ENCODE measurements at regions not wholly inside any gene's neighbourhood (a gene's known extent, or its start where the extent isn't known, plus 50 kb on each side); places are given as distances from the start of the nearest gene placed in this dataset.

DNA sequence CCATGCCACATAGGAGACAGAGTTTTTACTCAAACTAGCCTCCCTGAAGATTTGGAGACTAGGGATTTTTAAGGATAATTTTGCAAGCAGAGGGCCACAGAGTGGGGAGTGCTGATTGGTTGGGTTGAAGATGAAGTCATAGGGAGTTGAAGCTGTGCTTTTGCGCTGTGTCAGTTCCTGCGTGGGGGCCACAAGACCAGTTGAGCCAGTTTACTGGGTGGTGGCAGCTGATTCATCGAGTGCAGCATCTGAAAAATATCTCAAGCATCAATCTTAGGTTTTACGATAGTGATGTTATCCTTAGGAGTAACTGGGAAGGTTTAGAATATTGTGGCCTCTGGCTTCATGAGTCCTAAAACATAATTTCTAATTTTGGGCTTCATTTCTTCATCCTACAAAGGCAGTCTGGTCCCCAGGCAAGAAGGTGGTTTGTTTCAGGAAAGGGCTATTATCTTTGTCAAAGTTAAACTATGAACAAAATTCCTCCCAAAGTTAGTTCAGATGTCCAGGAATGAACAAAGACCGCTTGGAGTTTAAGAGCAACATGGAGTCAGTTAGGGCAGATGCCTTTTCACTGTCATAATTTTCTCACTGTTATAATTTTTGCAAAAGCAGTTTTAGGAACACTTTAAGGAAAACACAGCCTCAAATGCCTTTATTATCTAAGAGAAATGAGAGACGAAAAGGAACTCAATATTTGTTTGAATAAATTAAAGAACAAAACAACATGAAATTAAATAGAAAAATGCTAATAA, 960.8 kb upstream of the PRKX start:
- TF ChIP-seq, protein P1, sequence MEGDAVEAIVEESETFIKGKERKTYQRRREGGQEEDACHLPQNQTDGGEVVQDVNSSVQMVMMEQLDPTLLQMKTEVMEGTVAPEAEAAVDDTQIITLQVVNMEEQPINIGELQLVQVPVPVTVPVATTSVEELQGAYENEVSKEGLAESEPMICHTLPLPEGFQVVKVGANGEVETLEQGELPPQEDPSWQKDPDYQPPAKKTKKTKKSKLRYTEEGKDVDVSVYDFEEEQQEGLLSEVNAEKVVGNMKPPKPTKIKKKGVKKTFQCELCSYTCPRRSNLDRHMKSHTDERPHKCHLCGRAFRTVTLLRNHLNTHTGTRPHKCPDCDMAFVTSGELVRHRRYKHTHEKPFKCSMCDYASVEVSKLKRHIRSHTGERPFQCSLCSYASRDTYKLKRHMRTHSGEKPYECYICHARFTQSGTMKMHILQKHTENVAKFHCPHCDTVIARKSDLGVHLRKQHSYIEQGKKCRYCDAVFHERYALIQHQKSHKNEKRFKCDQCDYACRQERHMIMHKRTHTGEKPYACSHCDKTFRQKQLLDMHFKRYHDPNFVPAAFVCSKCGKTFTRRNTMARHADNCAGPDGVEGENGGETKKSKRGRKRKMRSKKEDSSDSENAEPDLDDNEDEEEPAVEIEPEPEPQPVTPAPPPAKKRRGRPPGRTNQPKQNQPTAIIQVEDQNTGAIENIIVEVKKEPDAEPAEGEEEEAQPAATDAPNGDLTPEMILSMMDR (conservative IDR thresholded peaks at IDR 0.05; ENCODE audit: low read depth, low read length) = no peak
- DNase-seq (ENCODE audit: low read depth) = no peak
- no peak overlapping the region for H3K4me3 ChIP-seq (ENCODE audit: low read depth, low read length)

DNA sequence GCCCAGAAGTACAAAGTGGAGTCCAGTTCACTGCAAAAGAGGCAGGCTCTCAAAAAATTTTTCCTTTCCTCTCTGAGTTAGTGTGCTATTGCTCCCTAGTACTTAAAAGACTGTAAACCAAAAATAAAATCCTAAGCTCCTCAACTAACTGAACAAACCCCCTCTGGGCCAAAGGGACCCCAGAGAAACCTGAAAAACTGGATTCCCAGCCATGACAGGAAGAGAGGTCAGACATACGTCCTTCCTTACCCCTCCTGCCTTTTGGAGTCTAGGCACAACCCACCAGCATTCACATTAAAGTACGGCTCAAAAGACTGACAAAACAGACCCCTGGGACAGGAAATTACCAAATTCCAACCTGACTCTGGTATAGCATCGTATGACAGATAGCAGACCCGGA, 957.9 kb upstream of the PRKX start:
- TF ChIP-seq, protein P1 (conservative IDR thresholded peaks at IDR 0.05; ENCODE audit: low read depth, low read length) = no peak
- H3K4me3 ChIP-seq (ENCODE audit: low read depth, low read length) = no peak overlapping the region
- DNase-seq (ENCODE audit: low read depth) = no peak

DNA sequence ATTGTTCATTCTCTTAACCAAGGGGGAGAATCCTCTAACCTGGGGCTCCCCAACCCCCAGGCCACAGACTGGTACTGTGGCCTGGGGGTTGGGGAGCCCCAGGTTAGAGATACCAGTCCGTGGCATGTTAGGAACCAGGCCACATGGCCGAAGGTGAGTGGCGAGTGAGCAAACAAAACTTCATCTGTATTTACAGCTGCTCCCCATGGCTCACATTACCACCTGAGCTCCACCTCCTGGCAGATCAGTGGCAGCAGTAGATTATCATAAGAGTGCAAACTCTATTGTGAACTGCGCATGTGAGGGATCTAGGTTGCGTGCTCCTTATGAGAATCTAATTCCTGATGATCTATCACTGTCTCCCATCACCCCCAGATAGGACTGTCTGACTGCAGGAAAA, 957.2 kb upstream of the PRKX start:
- H3K4me3 ChIP-seq (ENCODE audit: low read depth, low read length) = no peak overlapping the region
- no peak for DNase-seq (ENCODE audit: low read depth)
- TF ChIP-seq, protein P1 (conservative IDR thresholded peaks at IDR 0.05; ENCODE audit: low read depth, low read length) = no peak

DNA sequence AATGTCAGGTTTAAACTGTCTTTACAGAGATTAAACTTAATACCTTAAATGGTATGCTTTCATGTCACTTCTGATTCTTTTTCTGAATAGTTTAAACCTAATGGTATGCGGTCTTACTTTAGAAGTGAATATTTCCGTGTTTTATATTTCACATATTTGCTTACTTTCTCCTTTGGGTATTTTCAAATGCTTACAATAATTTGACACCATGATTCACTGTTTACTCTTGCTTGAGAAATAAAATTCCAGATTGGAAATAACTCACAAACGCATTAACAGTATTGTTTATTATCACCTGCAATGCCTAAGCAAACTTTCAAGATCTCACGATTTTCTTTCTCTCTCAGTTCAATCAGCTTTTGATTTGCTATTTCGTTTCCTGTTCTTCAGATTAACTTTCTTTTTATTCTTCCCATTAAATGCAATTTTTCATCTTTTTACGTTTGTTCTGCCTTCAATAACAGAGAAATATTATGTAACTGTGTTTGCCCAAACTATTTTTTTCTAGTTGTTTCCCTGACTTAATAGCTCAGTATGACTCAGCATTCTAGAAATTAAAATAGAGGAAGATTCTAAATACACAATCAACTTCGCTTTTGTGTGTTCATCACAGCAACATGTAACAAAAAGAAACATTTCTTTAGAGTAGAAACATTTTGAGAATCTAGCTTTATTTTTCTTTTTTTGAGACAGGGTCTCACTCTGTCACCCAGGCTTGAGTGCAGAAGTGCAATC, 955.5 kb upstream of the PRKX start:
- TF ChIP-seq, protein P1 (conservative IDR thresholded peaks at IDR 0.05; ENCODE audit: low read depth, low read length) = no peak
- H3K4me3 ChIP-seq (ENCODE audit: low read depth, low read length) = no peak overlapping the region
- no peak for DNase-seq (ENCODE audit: low read depth)

DNA sequence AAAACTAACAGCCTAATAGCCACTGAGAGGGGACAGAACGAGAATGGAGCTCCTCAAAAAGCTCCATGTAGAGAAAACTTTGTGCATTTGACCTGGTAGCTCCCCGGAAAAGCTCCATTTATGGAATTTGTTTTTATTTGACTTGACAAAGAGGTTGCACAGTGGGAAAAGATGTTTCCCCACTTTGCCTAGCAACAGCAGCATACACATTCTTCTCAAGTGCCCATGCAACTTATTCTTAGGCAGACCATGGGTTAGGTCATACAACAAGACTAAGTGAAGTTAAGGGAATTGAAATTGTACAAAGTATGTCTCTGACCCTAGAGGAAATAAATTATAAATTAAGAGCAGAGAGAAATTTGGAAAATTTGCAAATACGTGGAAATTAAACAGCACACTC, 949.6 kb upstream of the PRKX start:
- H3K4me3 ChIP-seq (ENCODE audit: low read depth, low read length) = no peak overlapping the region
- DNase-seq (ENCODE audit: low read depth) = peak; percentile 30
- TF ChIP-seq, protein P1 (conservative IDR thresholded peaks at IDR 0.05; ENCODE audit: low read depth, low read length) = no peak

DNA sequence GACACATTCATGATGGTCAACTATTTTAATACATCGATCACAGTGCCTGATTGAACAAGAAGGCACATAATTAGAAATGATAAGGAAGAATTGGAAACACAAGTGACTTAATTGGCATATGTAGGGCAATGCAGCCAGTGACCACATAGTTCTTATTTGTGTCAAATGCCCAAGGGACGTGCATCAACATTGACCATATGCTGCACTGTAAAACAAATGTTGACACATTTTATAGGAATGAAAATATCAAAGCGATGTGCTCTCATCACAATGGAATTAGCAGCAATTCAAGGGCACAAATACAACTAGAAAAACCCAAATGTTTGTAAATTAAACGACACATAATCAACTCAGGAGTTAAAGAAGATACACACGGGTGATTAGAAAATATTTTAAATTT, 948.3 kb upstream of the PRKX start:
- TF ChIP-seq, protein P1 (conservative IDR thresholded peaks at IDR 0.05; ENCODE audit: low read depth, low read length) = no peak
- H3K4me3 ChIP-seq (ENCODE audit: low read depth, low read length) = no peak overlapping the region
- no peak for DNase-seq (ENCODE audit: low read depth)
